HepG2 (cell line): ENCODE measurements at regions not wholly inside any gene's neighbourhood (a gene's known extent, or its start where the extent isn't known, plus 50 kb on each side); places are given as distances from the start of the nearest gene placed in this dataset.
"Not testable (repeated sequence)": the region's sequence is repeated elsewhere in the genome, so short reads cannot be mapped to it uniquely, and the experiment has no call there.

ENCODE experiments used
- ATF4 ChIP-seq, 2 experiments: fragments of 450-650 bp in 1 of 2; sonication (generic) in 1 of 2; formaldehyde crosslinking; IDR thresholded peaks; 2 replicates each; pipeline versions ENCODE4 v1.5.0 to v1.8.0; 2020 to 2022; ENCODE audit warnings: mild to moderate bottlenecking in 1 of 2, missing genetic modification reagents in 1 of 2
- CTCF ChIP-seq: sonication (generic); formaldehyde crosslinking; IDR thresholded peaks from 2 replicates; pipeline ENCODE4 v1.5.0; 2020; ENCODE audit warnings: mild to moderate bottlenecking, missing genetic modification reagents, moderate library complexity
- IRF1 ChIP-seq: sonication (generic); formaldehyde crosslinking; IDR thresholded peaks from 2 replicates; pipeline ENCODE4 v1.4.0; 2020; ENCODE audit warnings: low read depth, mild to moderate bottlenecking, missing genetic modification reagents
- JARID2 ChIP-seq: sonication (generic); formaldehyde crosslinking; IDR thresholded peaks from 2 replicates; pipeline ENCODE4 v1.8.1; 2023; ENCODE audit warnings: missing genetic modification reagents, inconsistent platforms; ENCODE audit not compliant: insufficient replicate concordance
- PHF20 ChIP-seq: sonication (generic); formaldehyde crosslinking; IDR thresholded peaks from 2 replicates; pipeline ENCODE4 v1.5.0; 2020; ENCODE audit warnings: mild to moderate bottlenecking, missing genetic modification reagents
- SALL2 ChIP-seq: sonication (generic); formaldehyde crosslinking; IDR thresholded peaks from 2 replicates; pipeline ENCODE4 v1.8.1; 2023; ENCODE audit warnings: mild to moderate bottlenecking, missing genetic modification reagents, inconsistent platforms
- SNAI1 ChIP-seq: sonication (generic); formaldehyde crosslinking; IDR thresholded peaks from 2 replicates; pipeline ENCODE4 v1.5.0; 2020; ENCODE audit warnings: mild to moderate bottlenecking, missing genetic modification reagents, borderline replicate concordance
- ZNF614 ChIP-seq: IDR thresholded peaks from 2 replicates; pipeline ENCODE4 v1.6.1; 2018; ENCODE audit warnings: missing biosample characterization, missing genetic modification reagents, inconsistent platforms, borderline replicate concordance

DNA sequence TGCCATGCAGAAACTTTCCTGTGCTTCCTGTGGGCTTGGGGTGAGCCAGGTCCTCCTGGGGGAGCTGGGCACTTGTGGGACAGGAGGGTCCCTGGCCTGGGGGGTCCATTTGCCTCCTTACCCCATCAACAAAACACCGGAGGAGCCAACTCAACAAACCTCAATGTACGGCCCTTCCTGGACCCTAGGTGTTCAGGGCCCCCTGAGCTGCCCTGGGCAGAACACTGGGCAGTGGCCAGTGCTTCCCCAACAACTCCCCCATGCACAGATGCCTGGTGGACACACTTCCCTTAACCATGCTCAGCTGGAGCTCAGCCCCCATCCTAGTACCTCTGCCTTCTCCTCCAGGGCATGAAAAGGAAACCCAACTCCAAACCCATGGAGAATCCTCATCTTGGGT lies 1504.2 kb upstream of the TPTE start:
- not testable (repeated sequence) for TF ChIP-seq IRF1 (CRISPR knock-in tag); ATF4 (CRISPR knock-in tag; IDR thresholded peaks at IDR 0.05); PHF20 (CRISPR knock-in tag); SALL2 (CRISPR knock-in tag); CTCF (CRISPR knock-in tag); SNAI1 (CRISPR knock-in tag); JARID2 (CRISPR knock-in tag); ZNF614 (CRISPR knock-in tag)
